Right lobe of liver (tissue), 4 donors: ENCODE measurements at regions not wholly inside any gene's neighbourhood (a gene's known extent, or its start where the extent isn't known, plus 50 kb on each side); places are given as distances from the start of the nearest gene placed in this dataset.

Source experiments
- POLR2A ChIP-seq: fragments of 450-650 bp; IDR thresholded peaks from one replicate; pipeline ENCODE4 v1.6.1; 2017; ENCODE audit warnings: antibody characterized with exemption, mild to moderate bottlenecking
- TF ChIP-seq, protein P1 (sequence below), 4 donors: fragments of 200-600 bp in 3 of 4; fragments of 450-650 bp in 1 of 4; IDR thresholded peaks; one replicate each; pipeline versions ENCODE4 v1.5.1 to v1.8.0; 2016 to 2022; ENCODE audit warnings: antibody characterized with exemption in 4 of 4, mild to moderate bottlenecking in 2 of 4
- donor health status: DM: no; HTN: no; CAD: no.
- donor health status: DM: no; HTN: no; CAD: no.
- donor health status: DM: no; HTN: yes; CAD: no.

DNA sequence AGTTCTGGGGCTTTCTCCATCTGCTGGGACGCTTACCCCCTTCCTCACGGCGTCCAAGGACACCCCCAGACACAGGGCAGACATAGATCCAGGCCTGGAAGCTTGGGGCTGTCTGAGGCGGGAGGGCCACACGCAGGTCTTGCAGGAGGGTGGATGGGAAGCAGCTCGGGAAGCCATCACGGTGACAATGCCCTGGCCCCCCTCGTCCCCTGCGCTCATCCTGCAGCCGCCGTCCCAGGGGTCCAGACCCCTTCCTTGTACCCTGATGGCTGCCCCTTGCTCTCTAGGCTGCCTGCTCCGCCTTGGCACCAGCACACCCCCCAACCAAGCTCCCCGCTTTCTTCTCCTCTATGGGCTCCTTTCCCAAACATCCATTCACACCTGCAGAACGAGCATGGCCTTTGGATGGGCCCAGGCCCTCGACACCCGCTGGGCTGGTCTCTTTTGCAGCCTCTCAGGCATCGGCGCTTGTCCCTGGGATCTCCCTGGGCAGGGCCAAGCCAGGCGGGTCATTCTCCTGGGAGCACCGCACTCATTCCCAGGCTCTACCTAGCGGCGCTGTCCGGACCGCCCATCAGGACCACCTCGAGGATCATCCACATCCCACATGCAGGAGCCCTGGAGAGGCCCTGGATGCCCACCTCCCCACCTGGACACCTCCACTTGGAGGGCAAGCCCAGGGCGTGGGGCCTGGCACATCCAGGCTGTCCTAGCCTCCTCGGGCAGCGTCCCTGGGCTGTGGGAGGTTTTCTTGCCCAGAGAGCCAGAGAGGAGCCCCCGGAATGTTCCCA lies 274.9 kb downstream of the NDUFA10 start:
- TF ChIP-seq POLR2A: no peak
- TF ChIP-seq, protein P1, sequence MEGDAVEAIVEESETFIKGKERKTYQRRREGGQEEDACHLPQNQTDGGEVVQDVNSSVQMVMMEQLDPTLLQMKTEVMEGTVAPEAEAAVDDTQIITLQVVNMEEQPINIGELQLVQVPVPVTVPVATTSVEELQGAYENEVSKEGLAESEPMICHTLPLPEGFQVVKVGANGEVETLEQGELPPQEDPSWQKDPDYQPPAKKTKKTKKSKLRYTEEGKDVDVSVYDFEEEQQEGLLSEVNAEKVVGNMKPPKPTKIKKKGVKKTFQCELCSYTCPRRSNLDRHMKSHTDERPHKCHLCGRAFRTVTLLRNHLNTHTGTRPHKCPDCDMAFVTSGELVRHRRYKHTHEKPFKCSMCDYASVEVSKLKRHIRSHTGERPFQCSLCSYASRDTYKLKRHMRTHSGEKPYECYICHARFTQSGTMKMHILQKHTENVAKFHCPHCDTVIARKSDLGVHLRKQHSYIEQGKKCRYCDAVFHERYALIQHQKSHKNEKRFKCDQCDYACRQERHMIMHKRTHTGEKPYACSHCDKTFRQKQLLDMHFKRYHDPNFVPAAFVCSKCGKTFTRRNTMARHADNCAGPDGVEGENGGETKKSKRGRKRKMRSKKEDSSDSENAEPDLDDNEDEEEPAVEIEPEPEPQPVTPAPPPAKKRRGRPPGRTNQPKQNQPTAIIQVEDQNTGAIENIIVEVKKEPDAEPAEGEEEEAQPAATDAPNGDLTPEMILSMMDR (IDR thresholded peaks at IDR 0.05): no peak
